Stimulated activated CD4-positive, alpha-beta T cell treated with anti-CD3 and anti-CD28 coated beads, Interleukin-12 subunit alpha, Interleukin-12 subunit beta, amount 100 ng/mL, for 4 hours (primary cell): ENCODE measurements at regions not wholly inside any gene's neighbourhood (a gene's known extent, or its start where the extent isn't known, plus 50 kb on each side); places are given as distances from the start of the nearest gene placed in this dataset.
"Not testable (repeated sequence)": the region's sequence is repeated elsewhere in the genome, so short reads cannot be mapped to it uniquely, and the experiment has no call there.

ENCODE experiments used
- DNase-seq: peaks from one replicate; pipeline ENCODE4 v3.0.0-alpha.2; 2020

DNA sequence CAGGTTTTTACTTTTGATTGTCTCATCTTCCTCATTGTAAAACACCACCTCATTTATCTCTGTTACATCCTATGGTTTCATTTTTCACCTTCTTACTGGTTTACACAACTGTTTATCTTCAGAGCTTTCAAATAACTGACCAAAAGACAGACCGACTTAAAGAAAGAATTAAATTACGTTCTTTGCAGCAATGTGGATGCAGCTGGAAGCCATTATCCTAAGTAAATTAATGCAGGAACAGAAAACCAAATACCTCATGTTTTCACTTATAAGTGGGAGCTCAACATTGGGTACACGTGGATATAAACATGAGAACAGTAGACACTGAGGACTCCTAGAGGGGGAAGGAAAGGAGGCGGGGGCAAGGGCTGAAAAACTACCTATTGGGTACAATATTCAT lies 729.0 kb upstream of the USP15 start:
- DNase-seq: no peak

DNA sequence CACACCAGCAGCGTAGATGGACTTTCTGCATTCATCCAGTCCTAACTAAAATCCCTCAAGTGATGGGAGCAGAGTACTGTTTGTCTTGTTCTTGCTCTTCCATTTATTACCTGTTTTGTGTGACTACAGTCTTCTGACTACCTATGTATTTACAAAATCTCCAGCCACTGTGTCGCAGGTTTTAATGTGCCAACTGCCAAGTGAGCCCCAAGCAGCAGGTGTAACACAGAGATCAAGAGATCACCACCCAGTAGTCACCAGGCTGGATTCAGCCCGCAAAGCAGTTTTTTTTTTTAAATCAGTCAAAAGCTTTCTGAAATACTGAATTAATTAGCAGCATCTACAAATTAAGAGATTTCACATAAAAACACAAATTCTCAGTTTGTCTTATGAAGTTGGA lies 724.1 kb upstream of the USP15 start:
- DNase-seq: no peak

DNA sequence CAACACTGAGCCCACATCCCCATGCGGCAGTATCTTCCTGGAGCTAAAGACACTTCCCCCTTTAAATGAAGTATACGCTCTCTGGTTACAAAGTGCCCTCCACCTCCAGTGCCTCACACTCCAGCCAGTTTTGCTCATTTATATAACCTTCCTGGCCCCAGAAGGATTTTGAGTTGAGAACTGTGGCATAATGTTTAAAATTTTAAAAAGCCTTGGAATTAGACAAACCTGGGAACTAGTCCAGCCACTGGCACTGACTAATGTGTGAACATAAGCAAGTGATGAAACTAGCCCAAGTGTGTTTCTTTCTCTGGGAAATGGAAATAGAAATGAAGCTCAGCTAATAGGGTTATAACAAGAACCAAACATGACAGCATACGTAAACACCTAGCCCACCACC lies 723.7 kb upstream of the USP15 start:
- DNase-seq: no peak

DNA sequence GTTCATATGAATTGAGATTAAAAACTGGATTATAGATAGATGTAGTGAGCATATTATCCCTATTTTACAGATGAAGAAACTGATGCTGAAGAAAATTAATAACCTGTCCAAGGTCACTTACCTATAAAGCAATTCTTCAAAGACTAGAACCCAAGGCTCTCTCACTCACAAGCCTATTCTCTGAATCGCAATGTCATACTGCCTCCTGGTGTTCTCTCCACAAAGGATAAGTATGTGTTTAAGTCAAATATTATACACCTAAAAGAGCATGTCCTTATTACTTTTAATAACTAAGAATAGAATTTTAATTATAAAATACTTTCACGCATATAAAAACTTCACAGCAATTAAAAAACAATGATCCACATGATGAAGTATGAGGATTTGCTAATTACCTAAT lies 721.3 kb upstream of the USP15 start:
- no peak for DNase-seq

DNA sequence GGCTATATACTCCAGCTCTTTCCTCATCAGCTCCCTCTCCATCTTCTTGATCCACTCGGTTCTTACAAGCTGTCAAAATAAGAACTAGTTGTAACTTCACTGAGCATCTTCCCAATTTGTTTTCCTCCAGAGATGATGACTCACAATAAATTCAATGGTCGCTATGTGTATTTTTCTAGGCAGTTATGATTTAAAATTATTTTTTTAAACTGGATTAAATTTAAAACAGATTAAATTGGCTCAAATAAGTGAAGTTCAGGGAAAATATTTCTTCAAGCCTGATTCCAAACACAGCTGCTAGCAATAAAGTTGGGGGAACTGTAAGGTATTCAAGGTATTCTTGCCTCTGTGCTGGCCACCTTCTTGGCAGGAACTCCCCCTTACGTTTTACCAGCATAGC lies 717.7 kb upstream of the USP15 start:
- DNase-seq: no peak

DNA sequence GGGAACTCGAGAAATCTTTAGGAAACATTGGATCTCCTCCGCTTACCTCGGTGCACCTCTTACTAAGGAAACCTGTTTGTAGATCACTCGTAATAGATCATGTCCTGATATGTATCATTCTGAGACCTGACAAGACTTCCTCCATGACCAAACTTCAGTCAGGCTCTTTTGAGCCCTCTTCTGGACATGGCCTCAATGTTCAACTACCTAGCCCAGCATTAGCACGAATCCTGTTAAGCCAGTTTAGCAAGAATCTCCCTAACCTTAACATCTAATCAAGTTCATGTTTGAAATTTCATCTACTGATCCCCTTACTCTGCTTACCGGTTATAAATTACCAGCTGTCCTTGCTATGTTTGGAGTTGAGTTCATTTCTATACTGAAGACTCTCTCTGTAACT lies 713.9 kb upstream of the USP15 start:
- no peak for DNase-seq

DNA sequence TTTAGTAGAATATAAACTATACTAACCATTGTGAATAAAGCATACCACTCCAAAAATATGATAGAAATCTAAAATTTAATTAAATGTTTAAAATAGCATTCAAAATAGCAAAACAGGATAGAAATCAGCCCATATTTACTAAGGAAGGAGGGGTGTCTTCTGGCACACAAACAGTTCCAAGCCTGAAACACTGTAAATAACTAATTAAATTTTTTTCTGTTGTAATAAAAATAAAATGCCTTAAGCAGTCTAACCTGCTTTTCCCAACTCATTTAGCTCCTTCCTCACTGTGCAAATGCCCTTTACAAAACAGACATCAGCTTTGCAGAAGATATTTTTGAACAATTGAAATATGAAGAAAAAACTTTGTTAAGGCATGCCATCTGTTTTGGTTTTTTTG lies 707.1 kb upstream of the USP15 start:
- no peak for DNase-seq

DNA sequence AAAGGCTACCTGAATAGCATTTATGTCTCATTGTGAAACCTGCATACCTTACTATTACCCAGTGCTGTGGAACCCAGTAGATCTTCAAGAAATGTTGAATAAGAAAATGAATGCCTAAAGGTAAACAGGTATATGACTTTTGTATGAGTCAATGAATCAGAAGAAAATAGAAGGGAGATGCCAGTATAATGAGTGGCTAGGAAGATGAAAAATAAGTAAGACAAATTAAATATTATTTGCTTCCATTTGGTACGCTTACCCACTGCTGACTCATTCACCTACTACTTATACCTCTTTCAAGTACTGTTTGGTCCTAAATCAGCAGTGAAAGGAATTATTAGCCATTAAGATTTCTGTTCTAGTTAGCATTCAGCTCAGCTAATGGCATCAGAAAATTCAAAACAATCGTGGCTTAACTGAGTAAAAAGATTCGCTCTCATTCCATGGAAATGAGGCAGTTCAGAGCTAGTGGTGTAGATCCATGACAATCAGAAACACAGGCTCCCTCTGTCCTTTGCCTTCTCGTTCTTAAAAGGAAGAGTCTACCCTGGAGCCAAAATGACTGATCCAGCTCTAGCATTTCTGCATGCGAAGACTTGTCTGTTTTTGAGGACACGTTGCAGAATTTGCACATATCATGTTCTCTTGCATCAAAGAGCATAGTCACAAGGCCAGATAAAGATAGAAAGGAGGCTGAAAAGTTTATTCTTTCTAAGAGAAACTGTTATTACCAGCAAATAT lies 705.8 kb upstream of the USP15 start:
- no peak for DNase-seq

DNA sequence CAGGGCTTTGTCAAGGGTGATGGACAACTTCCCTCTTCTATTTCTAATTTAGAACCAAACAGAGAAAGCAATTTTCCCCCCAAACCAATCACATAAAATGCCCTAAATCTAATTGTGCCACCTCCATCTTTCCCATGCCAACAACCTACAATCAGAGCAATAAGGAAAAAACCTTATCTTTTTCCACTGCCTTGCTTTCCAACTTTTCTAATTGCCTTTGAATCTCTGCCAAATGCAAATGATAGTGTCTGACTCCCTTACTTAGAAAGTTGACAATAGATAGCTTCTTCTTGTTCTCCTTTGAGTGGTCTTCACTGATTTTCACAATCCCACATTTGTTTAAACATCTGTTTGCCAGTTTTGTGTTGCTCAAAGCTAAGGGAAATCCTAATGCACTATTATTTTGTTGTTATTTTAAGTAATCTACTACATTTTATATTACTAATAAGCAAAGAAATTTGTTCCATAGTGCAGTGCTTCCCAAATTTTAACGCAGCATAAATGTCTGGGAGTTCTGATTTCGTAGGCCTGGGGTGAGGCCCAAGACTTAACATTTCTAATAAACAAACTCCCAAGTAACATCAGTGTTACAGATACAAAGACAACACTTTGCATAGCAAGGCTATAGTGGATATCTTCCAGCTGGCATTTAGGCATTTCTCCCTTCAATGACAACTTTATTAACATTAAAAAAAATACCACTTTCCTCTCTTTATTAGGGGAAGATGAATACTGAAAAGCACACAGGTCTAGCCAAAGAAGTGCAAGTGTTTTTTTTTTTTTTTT lies 696.3 kb upstream of the USP15 start:
- DNase-seq: no peak

DNA sequence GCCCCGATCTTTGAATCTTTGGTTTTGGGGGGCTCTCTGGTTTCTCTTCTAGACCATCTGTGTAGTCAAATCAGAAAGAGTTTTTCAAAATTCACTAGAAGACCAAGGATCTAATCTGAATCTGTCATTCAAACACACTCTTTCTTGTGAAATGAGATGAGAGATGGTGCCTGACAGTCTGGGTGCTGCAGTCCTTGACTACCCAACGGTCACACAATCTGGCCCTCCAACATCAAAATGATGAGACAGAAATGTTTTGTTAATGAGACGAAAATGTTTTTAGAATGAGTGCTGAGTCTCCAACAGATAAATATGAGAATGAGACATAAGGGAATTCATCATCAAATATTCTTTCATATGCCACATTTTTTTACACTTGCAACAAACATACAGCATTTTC lies 695.7 kb upstream of the USP15 start:
- DNase-seq: no peak

DNA sequence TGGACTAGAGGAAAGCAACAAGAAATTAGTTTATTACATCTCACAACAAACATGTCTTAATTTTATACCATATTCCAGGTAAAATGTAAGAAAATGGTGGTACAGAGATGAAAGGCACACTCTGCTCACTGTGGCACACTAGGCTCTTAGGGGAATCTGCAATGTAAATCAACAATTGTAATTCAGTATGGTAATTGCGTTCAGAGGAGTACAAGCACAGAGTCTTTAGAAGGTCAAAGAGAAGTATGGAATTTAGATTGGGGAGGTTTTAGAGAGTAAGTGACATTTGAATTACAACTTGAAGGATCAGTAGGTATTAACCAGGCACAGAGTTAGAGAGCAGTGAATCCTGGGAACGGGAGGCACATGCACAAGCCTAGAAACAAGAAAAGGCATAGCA lies 694.0 kb upstream of the USP15 start:
- no peak for DNase-seq

DNA sequence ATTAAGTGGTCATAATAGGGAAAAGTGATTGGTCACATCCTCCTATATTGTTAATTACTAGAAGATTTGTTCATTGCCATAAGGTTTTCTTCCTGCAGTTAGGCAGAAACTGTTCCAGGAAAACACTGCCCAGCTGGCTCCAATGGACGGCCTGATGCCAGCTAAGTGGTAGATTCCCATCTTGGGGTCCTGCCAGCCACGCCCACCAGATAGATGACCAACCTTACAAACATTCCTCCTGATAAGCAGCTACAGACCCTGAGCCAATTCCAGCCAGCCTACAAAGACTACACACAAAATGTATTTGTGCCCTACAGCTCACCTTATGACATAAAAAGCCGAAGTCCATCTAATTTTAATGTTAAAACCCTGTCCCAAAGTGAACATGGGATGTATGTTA lies 685.9 kb upstream of the USP15 start:
- DNase-seq: no peak

DNA sequence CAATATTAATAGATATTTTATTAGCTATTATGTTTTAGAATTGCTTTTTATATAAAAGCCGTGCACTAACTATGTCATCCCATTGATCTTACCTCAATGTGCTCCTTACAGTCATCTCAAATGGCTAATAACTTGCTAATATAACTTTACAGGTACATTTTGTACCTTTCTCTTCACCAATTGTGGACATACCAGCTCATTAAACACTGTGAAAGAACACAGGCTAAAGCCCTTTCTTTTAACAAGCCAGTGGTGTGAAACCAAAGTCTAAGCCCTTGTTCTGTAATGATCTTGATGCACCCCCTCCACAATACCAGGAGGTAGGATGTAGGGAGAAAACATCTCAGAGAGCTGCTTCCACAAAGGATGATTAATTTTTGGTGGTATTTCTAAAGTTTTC lies 675.3 kb upstream of the USP15 start:
- no peak for DNase-seq

DNA sequence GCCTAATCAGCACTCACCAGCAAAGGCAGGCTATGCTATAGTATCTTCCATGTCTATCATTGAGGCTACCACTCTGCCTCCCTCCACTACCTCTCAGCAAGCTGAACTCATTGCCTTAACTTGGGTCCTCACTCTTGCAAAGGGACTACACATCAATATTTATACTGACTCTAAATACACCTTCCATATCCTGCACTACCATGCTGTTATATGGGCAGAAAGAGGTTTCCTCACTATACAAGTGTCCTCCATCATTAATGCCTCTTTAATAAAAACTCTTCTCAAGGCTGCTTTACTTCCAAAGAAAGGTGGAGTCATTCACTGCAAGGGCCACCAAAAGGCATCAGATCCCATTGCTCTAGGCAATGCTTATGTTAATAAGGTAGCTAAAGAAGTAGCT lies 669.3 kb upstream of the USP15 start:
- not testable (repeated sequence) for DNase-seq

DNA sequence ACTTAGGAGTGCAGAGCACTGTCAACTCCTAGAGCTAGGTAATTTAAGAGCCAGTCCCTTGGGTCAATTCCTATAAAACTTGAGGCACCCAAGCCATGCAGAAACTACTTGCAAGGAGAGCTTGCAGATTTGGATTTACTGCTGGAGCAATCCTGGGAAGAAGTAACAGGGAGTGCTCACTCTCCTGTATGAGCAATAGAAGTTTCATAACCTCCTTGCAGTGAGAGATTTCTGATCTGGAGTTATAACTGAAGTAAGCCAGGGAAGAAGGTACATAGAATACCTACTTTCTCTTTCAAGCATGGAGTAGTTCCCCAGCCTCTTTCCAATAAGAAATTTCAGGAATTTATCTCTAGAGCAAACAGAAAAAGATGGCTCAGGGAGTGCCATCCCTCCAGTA lies 650.1 kb upstream of the USP15 start:
- no peak for DNase-seq

DNA sequence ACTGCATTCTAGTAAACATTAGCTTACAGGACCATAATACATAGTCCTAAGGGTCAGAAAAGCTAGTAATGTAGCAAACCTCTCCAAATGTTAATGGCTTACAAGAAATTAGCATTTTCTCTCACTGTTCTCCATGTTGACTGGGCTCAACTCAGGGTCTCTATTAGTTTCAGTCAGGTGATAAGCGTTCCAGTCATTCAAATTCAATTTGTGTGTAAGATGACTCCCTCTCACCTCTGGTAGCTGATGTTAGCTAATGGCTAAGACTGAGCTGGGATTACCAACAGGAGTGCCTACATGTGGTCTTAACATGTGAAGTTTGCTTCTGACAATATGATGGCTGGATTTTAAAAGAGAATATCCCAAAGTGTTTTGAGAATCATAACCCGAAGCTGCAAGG lies 630.5 kb upstream of the USP15 start:
- DNase-seq: no peak

DNA sequence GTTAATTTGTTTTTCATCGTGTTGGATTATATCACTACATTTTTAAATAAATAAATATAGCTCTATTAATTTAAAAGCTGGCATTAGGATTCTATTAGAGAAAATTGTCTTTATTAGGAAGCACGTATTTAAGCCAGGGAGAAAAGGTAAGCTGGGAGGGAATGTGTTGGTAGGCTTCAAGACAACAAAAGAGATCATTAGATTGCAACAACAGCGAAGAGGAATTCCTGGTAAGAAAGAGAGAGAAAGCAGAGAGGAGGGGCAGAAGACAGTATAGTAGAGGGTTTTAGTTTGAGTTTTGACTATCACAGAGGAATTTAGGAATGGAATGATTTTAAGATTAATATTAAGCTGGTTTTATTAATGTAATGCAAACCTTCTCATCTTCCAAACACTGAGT lies 613.6 kb upstream of the USP15 start:
- no peak for DNase-seq

DNA sequence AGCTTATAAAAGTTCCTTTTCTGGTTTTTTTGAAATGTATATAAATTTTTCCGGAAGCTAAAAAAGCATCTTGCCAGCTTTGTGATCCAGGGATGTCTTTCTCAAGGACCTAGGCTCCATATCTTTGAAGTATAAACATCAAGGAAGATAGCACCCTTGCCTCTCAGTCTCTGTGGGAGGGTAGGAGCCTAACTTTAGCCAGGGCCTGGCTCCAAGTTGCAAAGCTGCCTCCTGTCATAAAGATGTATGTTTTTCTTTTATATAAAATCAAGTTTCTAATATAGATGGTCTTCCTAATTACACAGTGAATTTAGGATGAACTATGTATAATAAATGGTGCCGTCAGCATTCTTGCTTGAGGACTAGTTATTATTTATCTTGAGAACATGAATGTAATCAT lies 612.6 kb upstream of the USP15 start:
- no peak for DNase-seq

DNA sequence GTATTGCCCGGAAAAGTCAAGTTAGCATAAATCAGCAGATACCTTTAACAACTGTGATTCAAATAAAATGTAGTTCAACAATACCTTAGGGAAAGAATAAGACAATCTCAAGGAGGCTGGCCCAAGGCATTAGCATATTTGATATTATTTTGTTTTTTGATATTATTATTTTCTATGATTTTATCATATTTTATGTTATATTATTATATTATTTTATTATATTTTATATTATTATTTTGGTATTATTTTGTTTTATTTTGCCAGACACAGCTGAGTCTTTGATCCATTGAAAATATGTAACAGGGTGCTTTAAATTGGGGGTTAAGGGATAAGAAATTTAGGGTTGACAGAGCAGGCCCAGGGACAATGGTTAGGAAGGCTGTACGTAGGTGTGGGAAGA lies 607.9 kb upstream of the USP15 start:
- DNase-seq: no peak

DNA sequence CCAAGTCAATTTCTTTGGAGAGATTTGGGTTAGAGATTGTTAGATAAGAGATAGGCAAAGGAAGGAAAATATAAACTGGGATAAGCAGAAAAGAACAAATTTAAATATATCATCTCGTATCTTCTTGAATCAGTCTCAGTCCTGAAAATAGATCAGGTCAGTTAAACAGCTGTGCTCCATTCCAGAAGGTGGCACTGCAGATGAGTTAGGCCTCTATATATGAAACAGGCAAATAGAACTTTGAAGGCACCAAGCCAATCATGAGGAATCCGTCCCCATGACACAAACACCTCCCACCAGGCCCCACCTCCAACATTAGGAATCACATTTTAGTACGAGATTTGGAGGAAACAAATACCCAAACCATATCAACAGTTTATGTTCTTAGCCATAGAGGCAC lies 605.5 kb upstream of the USP15 start:
- DNase-seq: no peak

DNA sequence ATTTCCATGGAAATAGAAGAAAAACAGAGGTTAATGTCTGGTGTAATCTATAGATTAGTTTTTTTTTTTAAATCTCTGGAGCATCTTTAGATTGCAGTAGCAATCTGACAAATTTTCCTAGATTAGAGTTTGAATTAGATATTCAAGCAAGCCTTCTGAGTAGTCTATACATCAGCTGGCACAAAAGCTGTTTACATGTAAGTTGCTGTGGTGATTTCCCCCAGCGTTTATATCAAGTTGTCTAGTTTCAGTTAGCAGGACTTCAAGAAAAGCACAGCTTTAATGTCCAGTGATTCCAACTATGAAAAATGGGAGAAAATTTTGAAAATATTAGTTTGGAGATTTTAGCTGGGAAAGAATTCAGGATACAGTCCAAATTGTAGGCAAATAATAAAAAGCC lies 605.0 kb upstream of the USP15 start:
- DNase-seq: no peak

DNA sequence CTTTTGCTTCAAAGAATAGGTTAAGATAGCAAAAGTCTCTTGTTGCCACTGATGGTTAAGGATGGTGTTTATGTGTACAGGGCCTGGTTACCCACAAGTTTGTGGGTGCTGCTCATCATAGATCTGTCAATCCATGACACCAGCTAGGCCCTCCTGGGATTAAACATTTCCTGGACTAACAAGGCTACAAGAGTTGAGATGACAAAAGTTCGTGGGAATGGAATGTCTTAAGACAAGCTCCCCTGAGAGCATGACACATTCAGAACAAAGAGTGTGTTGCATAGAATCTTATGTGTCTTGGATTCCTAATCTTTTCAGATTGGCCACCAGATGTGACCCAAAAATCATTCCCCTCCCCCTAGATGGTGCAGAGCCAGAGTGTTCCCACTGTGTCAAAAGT lies 592.5 kb upstream of the USP15 start:
- no peak for DNase-seq

DNA sequence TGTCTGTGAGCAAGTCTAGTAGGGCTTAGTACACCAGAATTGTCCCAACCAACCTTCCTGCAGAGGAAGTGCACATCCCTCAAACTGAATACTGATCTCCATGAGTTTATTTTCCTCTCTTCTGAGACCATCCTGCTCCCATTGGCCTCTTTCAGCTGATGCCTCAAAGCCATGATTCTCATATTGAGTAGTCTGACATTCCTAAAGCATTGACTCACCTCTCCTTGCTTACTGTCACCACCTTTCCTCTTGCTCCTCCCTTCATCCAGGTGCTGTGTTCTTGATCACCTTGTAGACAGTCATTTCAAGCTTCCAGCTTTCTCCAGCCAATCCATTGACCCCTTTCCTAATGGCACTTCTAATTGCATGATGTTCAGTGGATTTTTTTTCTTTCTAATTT lies 583.7 kb upstream of the USP15 start:
- DNase-seq: no peak

DNA sequence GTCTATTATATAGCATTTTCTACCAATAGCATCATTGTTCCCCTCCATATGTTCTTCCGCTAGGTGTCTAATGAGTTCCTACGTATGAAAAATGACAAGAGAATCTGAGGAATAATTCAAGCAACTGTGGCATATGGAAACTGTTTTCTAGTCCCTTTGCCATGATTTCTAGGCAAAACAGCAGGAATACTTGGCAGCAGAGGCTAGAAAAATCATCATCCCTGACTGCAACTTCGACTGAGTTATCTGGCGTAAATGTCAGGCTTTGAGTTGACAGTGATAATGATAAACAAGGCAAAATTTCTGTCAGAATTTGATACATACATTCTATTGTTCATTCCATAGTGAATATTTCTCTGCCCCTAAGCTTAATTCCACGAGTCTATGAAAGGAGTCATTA lies 572.8 kb upstream of the USP15 start:
- DNase-seq: no peak

DNA sequence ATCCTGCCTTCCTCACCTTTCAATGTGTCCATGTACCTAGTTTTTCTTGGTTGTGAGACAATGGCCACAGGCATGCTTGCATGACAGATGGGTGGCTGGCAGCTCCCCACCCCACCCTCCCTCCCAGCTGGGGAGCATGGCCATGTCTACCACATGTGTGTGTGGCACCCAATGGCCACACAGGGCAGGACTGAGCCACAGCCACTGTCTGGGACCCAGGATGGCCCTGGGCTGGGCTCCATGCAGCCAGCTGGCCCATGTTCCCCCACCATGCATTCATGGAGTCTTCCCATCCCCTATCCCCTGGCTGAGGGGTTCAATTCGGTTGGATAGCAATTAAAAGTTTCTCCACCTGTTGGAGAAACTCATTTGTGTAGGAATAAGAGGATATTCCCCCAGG lies 566.0 kb upstream of the USP15 start:
- no peak for DNase-seq
